HG02885 (cell line): ENCODE measurements at regions not wholly inside any gene's neighbourhood (a gene's known extent, or its start where the extent isn't known, plus 50 kb on each side); places are given as distances from the start of the nearest gene placed in this dataset.
A peak's percentile ranks its signal among the peaks of the same experiment; 100 is the strongest.

Experiments used
- ATAC-seq: cut with Tn5 transposase; IDR thresholded peaks from one replicate; pipeline ENCODE4 v1.9.1; 2021; ENCODE audit warnings: mild to moderate bottlenecking; ENCODE audit not compliant: unreplicated experiment, poor library complexity

DNA sequence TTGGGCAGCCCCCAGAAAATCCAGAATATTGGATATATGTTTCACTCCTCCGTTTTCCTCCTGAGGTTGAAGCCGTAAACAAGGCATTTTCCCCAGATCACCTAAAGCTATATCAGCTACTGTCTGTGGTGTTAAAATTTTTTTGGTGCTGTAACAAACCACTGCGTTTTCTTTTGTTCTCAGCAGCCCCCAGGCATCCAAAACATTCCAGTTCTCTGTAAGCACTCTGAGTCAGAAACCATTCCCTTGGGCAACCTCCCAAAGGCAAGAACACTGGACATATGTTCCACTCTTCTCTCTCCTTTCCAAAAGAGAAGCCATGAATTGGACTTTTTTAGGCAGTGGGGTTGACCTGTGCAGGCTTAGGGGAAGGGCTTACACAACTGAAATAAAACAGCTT is 310.9 kb downstream of the MID1IP1 start:
- no peak for ATAC-seq

- no peak for ATAC-seq
These were observed 313.9 kb downstream of the MID1IP1 start for GRCh38 chrX:39115166-39115565.

DNA sequence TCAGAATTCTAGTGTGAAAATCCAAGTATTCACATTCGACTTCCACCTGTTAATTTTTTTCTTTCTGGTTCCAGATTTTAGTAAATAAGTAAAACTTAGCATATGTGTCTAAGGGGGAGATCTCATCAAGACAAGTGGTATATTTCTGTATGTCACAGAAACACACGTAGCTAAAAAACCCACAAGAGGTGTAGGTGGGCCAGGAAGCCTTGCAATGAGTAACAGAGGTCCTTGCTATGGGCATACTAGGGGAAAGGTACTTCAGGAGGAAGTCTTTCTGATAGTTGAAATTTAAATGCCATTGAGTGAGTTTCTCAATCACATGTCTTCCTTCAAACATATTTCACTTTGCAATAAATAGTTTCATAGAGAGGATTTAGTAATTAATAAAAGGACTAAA is 315.8 kb downstream of the MID1IP1 start:
- ATAC-seq = no peak

DNA sequence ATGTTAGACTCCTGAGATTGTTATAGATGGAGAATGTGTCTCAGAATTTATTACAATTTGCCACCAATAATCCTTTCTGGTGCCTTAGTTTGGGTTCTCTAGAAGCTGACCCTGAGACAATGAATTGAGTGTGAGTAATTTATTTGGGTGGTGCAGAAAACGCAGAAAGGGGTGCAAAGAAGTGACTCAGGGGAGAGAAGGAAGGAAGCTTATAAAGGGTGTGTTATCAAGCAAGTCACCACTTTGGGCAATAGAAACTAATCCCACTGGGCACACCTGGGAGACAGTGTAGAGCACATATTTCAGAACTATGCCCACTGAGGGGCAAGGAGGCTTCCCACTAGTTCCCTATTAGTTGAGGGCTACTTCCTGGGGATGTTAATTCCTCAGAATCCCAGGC is 320.6 kb downstream of the MID1IP1 start:
- no peak for ATAC-seq

DNA sequence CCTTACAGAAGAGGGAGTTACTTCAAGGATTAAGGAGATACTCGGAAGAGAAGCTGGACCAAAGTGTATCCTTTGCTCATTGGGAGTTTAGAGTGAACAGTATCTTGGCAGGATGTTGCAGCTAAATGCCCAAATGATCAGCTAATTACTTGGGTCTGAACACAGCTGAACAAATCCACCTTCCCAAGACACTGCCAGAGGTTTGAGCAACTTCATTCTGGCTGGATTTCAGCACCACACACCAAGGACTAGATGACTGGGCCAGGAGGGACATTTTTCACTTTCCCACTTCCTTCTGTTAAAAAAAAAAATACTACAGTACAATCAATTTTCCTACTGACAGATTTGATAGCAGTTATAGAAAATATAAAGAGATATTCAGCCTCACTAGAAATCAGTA is 324.6 kb downstream of the MID1IP1 start:
- no peak for ATAC-seq

GRCh38 chrX:39133971-39134370 is 332.7 kb downstream of the MID1IP1 start:
- peak; percentile 88 for ATAC-seq

DNA sequence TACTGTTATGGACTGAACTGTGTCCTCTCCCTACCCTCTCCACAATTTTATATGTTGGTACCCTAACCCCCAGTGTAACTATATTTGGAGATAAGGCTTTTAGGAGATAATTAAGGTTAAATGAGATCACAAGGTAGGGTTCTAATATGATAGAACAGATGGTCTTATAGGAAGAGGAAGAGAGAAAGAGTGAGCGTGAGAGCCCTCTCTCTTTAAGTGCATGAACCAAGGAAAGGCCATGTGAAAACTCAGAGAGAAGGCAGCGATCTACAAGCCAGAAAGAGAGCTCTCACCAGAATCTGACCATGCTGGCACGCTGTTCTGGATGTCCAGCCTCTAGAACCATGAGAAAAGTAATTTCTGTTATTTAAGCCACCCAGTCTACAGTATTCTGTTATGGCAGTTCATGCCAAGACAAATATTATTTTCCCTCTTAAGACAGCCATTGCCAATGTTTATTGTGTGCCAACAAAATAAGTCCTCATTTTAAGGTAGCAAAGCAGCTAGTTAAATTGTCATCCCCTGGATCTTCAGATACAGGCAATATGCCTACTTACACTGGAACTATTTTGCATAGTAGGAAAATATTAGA is 336.2 kb downstream of the MID1IP1 start:
- ATAC-seq = peak; percentile 41

- no peak for ATAC-seq
These were observed 339.3 kb downstream of the MID1IP1 start for GRCh38 chrX:39140581-39140980.

DNA sequence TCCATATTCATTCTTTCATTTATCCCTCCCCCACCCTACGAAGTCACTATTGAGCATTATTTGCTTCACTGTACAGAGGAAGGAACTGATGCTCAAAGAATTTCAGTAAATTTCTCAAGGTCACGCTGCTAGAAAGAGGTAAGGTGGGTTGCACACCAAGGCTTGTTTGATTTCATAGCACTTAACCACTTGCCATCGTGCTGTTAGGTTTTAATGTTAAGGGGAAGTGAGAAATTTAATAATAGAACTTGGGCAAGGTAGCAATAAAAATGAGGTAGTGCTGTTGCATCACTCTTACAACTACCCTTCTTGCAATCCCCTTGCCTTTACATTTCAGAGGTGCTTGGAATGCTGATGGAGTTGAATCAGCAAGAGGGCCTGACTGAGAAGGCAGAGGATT is 343.1 kb downstream of the MID1IP1 start:
- peak; percentile 64 for ATAC-seq

DNA sequence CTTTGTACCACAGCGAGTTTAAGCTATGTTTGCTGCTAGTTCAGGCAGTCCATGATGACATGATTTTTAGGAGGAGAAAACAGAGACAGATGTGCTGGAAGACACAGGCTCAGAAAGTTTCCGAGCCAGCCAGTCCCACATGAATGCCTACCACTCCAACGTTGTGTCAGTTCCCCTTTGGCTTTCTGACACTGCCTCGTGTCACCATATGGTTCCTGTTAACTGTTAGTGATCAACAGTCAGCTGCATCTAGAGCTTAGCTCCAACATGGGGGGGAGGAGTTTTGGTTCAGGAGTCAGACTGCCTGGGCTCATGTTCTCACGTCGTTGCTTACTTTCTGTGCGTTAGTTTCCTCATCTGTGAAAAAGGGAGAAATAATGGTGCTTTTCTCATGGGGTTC is 343.7 kb downstream of the MID1IP1 start:
- peak; percentile 61 for ATAC-seq

DNA sequence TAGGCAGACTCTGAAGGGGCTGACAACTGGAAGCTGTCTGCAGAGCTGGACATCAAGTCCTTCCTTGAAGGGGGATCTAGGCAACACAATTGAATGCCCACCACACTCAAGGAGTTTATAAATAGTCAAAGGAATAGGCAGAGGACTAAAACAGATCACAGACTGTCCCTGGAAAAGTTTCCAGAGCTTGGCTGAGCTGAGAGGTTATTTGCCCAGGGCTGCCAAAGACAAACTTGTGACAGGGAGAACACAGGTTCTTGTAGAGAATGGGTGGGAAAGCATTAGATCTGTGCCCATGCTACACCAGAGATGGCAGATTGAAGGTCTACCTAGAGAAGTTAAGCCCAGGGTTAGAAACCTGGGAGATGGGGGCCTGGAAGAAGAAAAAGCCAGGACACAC is 344.6 kb downstream of the MID1IP1 start:
- no peak for ATAC-seq

DNA sequence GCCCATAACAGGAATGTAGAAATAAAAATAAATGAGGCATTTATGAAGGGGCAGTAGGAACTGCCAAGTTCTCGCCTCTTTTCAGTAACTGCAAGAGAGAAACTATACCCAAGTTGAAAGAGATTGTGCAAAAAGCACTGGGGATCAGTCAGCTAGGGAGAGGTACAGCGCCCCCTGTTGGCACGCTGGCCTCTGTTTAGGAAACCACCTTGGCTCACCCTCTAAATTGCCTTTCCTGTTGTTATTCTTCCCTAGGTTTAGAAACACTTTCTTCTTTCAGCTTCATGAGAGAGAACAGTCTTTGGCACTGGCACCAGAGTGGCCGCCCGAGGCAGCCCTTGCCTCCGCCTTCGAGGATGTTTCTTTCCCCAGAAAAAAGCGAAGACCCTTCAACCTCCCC is 348.5 kb downstream of the MID1IP1 start:
- no peak for ATAC-seq

DNA sequence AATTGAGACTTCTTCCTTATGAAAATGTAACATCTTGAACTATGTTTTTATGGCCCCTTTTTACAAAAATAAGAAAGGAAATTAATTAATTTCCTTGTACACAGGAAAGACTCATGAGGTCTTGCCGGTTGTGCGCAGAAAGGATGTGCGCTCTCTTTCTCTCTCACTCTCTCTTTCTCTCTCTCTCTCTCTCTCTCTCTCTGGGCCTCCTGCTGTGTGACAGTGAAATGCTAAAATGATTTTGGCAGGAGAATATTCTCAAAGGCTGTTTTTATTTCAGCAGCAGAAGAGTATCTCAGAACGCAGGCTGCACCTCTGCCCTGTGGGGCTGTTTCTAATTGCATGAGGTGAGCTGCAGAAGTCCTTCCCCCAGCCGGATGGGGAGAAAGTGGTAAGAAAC is 349.0 kb downstream of the MID1IP1 start:
- no peak for ATAC-seq

GRCh38 chrX:39150621-39151020 is 349.4 kb downstream of the MID1IP1 start:
- ATAC-seq = no peak

GRCh38 chrX:39152106-39152649 is 350.9 kb downstream of the MID1IP1 start:
- no peak for ATAC-seq

DNA sequence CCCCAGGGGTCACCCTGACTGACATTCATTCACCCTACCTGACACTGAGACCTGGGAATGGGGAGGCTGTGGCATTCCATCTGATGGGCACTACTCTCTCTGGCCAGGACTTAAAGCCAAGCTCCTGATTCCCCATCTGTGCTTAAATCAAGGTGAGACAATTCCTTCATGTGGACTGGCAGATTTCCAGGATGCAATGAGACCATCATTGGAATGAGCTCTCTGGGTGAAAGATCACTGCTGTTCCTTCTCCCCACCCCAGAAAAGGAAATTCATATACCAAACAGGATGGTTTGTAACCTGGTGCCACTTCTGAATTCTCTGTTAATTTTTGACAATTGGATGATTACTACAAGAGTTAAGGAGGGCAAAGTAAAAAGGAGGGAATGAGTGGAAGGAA is 354.8 kb downstream of the MID1IP1 start:
- no peak for ATAC-seq

DNA sequence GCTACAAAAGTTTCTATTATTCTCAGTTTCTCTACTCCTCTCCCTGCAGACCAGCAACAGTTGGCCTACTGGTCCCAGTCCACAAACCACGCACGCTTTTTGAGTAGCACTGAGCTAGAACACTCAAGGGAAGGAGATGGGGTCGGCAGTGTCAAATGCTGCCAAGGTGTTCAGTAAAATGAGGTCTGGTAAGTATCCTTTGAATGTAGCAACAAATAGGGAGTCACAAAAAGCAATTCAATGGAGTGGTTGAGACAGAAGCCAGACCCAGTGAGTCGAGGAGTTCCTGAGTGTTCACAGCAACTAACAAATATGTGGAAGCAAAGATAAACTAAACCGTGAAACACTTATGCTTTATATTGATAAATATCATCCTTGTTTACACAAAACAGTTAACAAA is 355.7 kb downstream of the MID1IP1 start:
- no peak for ATAC-seq

- ATAC-seq = no peak
These were observed 356.5 kb downstream of the MID1IP1 start for GRCh38 chrX:39157796-39158195.

- peak; percentile 38 for ATAC-seq
These were observed 357.8 kb downstream of the MID1IP1 start for GRCh38 chrX:39158801-39159657.

- ATAC-seq = no peak
These were observed 358.8 kb downstream of the MID1IP1 start for GRCh38 chrX:39159921-39160507.

DNA sequence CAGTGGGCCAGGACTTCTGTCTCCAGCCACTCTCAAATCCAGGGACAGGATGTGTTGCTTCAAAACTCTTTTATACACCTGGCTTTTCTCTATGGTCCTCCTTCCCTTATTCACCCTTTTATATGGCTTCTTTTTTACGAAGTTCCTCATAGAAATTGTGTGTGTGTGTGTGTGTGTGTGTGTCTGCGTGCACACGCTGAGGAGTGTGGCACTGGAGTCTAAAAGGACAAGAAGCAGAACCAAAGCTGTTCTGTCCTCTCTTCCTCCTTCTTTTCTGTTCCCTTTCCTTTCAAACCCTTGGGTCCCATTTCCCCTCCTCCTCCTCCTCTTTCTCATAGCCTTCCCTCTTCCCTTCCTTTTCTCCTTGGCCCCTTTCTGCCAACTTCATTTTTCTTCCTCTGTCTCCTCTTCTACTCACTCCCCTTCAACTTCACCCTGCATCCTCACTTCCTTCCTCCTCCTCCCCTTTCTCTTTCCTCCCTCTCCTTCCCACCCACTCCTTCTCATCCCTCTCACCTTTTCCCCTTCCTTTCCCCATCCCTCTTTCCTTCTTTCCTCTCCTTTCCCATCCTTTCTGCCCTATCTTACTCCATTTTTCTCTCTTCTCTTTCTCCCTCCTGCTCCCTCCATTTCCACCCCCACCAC is 360.5 kb downstream of the MID1IP1 start:
- no peak for ATAC-seq
